OCI-LY3 (cell line): ENCODE measurements at regions not wholly inside any gene's neighbourhood (a gene's known extent, or its start where the extent isn't known, plus 50 kb on each side); places are given as distances from the start of the nearest gene placed in this dataset.
"Not testable (repeated sequence)": the region's sequence is repeated elsewhere in the genome, so short reads cannot be mapped to it uniquely, and the experiment has no call there.

ENCODE experiments used
- H2AFZ ChIP-seq: fragments of 200-600, 300-600 bp; shearing (Covaris generic); 2 replicates; pipeline ENCODE4 v1.6.0; 2014; ENCODE audit warnings: antibody characterized with exemption, low read depth, low read length
- H3K27ac ChIP-seq: fragments of 200-600, 300-600 bp; sonication (generic); 2 replicates; pipeline ENCODE4 v1.5.1; 2014; ENCODE audit warnings: mild to moderate bottlenecking, low read length, moderate library complexity, mixed read lengths
- H3K27me3 ChIP-seq: fragments of 200-600, 300-600 bp; sonication (generic); 2 replicates; pipeline ENCODE4 v1.6.1; 2014; ENCODE audit warnings: low read depth, low read length, mixed read lengths
- H3K36me3 ChIP-seq: fragments of 200-600, 300-600 bp; sonication (generic); replicated peaks from 2 replicates; pipeline ENCODE3; 2014; ENCODE audit warnings: low read depth, low read length, mixed read lengths
- H3K4me1 ChIP-seq: fragments of 300-600, 200-600 bp; sonication (generic); 2 replicates; pipeline ENCODE4 v1.6.1; 2014; ENCODE audit warnings: low read length, mixed read lengths
- H3K4me2 ChIP-seq: fragments of 200-600, 300-600 bp; sonication (generic); 2 replicates; pipeline ENCODE4 v1.6.1; 2014; ENCODE audit warnings: low read length, mixed read lengths
- H3K4me3 ChIP-seq: fragments of 300-600, 200-600 bp; sonication (generic); 2 replicates; pipeline ENCODE4 v1.5.1; 2014; ENCODE audit warnings: antibody characterized with exemption, mild to moderate bottlenecking, low read length, moderate library complexity
- H3K79me2 ChIP-seq: fragments of 300-600, 200-600 bp; shearing (Covaris generic); 2 replicates; pipeline ENCODE4 v1.6.1; 2014; ENCODE audit warnings: mild to moderate bottlenecking, low read length, mixed read lengths
- H3K9ac ChIP-seq: fragments of 300-600, 200-600 bp; shearing (Covaris generic); 2 replicates; pipeline ENCODE4 v1.6.0; 2014; ENCODE audit warnings: mild to moderate bottlenecking, low read length, moderate library complexity
- H3K9me3 ChIP-seq: fragments of 200-600, 300-600 bp; shearing (Covaris generic); 2 replicates; pipeline ENCODE4 v1.6.1; 2014; ENCODE audit warnings: low read length, mixed read lengths; ENCODE audit not compliant: insufficient read depth
- H4K20me1 ChIP-seq: fragments of 200-600, 300-600 bp; sonication (generic); 2 replicates; pipeline ENCODE4 v1.6.1; 2016; ENCODE audit warnings: low read length, mixed read lengths; ENCODE audit not compliant: insufficient read depth
- EZH2phosphoT487 ChIP-seq: fragments of 200-600 bp; shearing (Covaris generic); IDR thresholded peaks from 2 replicates; pipeline ENCODE4 v1.6.1; 2018; ENCODE audit warnings: antibody characterized with exemption, mixed run types, low read depth
- TF ChIP-seq, protein P1 (sequence below): fragments of 200-600, 300-600 bp; sonication (generic); IDR thresholded peaks from 2 replicates; pipeline ENCODE4 v1.5.1; 2014; ENCODE audit warnings: antibody characterized with exemption, low read length, low read depth

DNA sequence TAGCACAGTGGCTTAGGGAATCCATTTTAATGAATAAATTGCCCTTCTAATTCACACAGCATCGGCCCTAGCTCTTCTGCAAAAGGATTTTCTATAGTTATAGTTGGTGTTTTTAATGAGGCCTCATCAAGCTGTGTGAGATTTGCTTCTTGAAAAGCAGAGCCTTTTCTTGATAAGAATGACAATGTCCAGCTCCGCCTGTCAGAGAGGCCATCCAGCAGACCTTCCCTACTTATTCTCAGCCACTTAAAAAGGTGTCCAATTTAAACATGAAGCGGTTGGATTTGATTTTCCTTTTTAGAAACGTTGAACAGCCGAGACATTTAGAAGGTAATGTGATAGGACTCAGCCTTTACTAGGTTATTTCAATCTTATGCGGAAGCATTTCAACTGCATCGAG is 134.4 kb downstream of the ZNF608 start:
- no peak overlapping the region for H3K27ac ChIP-seq
- H3K4me2 ChIP-seq, result no peak overlapping the region
- no peaks in the 10 kb centered on the region for H3K79me2 ChIP-seq
- H3K27me3 ChIP-seq, result no peaks in the 10 kb centered on the region
- H3K9ac ChIP-seq, result no peak overlapping the region
- H4K20me1 ChIP-seq, result no peaks in the 10 kb centered on the region
- no peak overlapping the region for H3K4me3 ChIP-seq
- H3K36me3 ChIP-seq, result no peaks in the 10 kb centered on the region
- TF ChIP-seq, protein P1, sequence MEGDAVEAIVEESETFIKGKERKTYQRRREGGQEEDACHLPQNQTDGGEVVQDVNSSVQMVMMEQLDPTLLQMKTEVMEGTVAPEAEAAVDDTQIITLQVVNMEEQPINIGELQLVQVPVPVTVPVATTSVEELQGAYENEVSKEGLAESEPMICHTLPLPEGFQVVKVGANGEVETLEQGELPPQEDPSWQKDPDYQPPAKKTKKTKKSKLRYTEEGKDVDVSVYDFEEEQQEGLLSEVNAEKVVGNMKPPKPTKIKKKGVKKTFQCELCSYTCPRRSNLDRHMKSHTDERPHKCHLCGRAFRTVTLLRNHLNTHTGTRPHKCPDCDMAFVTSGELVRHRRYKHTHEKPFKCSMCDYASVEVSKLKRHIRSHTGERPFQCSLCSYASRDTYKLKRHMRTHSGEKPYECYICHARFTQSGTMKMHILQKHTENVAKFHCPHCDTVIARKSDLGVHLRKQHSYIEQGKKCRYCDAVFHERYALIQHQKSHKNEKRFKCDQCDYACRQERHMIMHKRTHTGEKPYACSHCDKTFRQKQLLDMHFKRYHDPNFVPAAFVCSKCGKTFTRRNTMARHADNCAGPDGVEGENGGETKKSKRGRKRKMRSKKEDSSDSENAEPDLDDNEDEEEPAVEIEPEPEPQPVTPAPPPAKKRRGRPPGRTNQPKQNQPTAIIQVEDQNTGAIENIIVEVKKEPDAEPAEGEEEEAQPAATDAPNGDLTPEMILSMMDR, result no peak
- TF ChIP-seq EZH2phosphoT487, result no peak
- no peaks in the 10 kb centered on the region for H3K4me1 ChIP-seq
- no peaks in the 10 kb centered on the region for H3K9me3 ChIP-seq
- no peak overlapping the region for H2AFZ ChIP-seq

GRCh38 chr5:124611262-124611661 is 135.2 kb downstream of the ZNF608 start:
- not testable (repeated sequence) for H3K79me2 ChIP-seq, H2AFZ ChIP-seq, H4K20me1 ChIP-seq, H3K27ac ChIP-seq, H3K9me3 ChIP-seq, H3K4me3 ChIP-seq, H3K4me2 ChIP-seq, H3K27me3 ChIP-seq, H3K9ac ChIP-seq, H3K36me3 ChIP-seq, H3K4me1 ChIP-seq

DNA sequence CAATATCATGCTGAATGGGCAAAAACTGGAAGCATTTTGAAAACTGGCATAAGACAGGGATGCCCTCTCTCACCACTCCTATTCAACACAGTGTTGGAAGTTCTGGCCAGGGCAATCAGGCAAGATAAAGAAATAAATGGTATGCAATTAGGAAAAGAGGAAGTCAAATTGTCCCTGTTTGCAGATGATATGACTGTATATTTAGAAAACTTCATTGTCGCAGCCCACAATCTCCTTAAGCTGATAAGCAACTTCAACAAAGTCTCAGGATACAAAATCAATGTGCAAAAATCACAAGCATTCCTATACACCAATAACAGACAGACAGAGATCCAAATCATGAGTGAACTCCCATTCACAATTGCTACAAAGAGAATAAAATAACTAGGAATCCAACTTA is 136.8 kb downstream of the ZNF608 start:
- H3K79me2 ChIP-seq, H3K36me3 ChIP-seq, H2AFZ ChIP-seq, H3K4me2 ChIP-seq, H3K4me3 ChIP-seq, H3K9me3 ChIP-seq, H3K27me3 ChIP-seq, H3K9ac ChIP-seq, H3K4me1 ChIP-seq, H4K20me1 ChIP-seq, H3K27ac ChIP-seq: not testable (repeated sequence)

DNA sequence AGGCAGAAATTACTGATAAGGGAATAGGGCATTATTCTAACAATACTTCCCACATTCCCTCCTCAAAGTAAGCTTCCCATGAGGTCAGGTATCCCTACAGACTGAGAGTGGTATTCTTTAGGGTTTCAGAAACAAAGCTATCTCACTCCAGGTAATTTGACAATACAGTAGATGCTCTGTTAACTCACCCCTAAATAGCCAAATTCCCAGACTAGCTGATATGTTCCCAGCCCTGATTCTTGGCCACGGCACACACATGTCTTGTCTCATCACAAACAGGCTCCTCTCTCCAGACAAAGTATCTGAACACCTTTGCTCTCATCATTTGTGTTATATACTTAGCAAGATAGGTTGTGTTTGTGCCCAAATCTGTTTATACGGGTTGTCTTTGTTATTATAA is 139.9 kb downstream of the ZNF608 start:
- H3K9ac ChIP-seq, result no peak overlapping the region
- no peaks in the 10 kb centered on the region for H3K36me3 ChIP-seq
- H3K4me2 ChIP-seq, result no peak overlapping the region
- TF ChIP-seq, protein P1, result no peak
- TF ChIP-seq EZH2phosphoT487, result no peak
- H3K79me2 ChIP-seq, result no peaks in the 10 kb centered on the region
- H2AFZ ChIP-seq, result no peak overlapping the region
- H3K27me3 ChIP-seq, result no peaks in the 10 kb centered on the region
- H3K27ac ChIP-seq, result no peak overlapping the region
- H4K20me1 ChIP-seq, result no peaks in the 10 kb centered on the region
- H3K4me3 ChIP-seq, result no peak overlapping the region
- no peaks in the 10 kb centered on the region for H3K9me3 ChIP-seq
- H3K4me1 ChIP-seq, result no peaks in the 10 kb centered on the region

DNA sequence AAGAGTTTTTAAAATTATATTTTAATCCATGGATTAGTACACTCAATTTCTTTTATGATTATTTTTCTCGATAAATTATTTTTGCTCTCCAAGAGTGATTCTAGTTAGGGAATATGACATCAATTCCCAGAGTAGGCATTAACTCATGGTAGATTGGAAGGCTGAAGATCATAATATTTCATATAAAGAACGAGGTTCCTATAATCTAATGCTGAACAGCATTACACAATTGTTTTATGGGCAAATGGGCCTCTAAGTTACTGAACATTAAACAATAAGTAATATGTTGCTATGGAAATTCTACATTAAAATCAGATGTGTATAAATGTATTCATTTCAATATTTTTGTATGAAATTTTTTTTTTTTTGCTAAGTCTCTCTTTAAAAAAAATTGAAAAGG is 140.3 kb downstream of the ZNF608 start:
- no peaks in the 10 kb centered on the region for H3K36me3 ChIP-seq
- H3K27me3 ChIP-seq, result no peaks in the 10 kb centered on the region
- H3K79me2 ChIP-seq, result no peaks in the 10 kb centered on the region
- H3K4me1 ChIP-seq, result no peaks in the 10 kb centered on the region
- H3K4me2 ChIP-seq, result no peak overlapping the region
- H3K4me3 ChIP-seq, result no peak overlapping the region
- TF ChIP-seq, protein P1, result no peak
- no peak for TF ChIP-seq EZH2phosphoT487
- H4K20me1 ChIP-seq, result no peaks in the 10 kb centered on the region
- no peak overlapping the region for H2AFZ ChIP-seq
- no peak overlapping the region for H3K9ac ChIP-seq
- H3K9me3 ChIP-seq, result no peaks in the 10 kb centered on the region
- H3K27ac ChIP-seq, result no peak overlapping the region
